GM23338 (cell line): ENCODE measurements at regions not wholly inside any gene's neighbourhood (a gene's known extent, or its start where the extent isn't known, plus 50 kb on each side); places are given as distances from the start of the nearest gene placed in this dataset.

ENCODE experiments used
- ATAC-seq: fragments of 200-7000 bp; cut with Tn5 transposase; 3 replicates; pipeline ENCODE4 v1.9.1; 2020
- DNase-seq: peaks from one replicate; pipeline ENCODE4 v3.0.0-alpha.2; 2015; ENCODE audit warnings: low spot score
- H2AFZ ChIP-seq: fragments of 200-600 bp; sonication (generic); 2 replicates; pipeline ENCODE4 v1.8.0; 2016; ENCODE audit warnings: antibody characterized with exemption, mild to moderate bottlenecking, moderate library complexity
- H3F3A ChIP-seq: fragments of 200-600 bp; sonication (generic); replicated peaks from 2 replicates; pipeline ENCODE4 v1.8.0; 2017; ENCODE audit warnings: antibody characterized with exemption, mixed run types, low read depth
- H3K27ac ChIP-seq: fragments of 200-600 bp; sonication (generic); 2 replicates; pipeline ENCODE4 v1.6.1; 2016; ENCODE audit warnings: low read depth
- H3K27me3 ChIP-seq: fragments of 200-600 bp; sonication (generic); 2 replicates; pipeline ENCODE4 v1.8.0; 2016; ENCODE audit warnings: mild to moderate bottlenecking, mixed run types, moderate library complexity; ENCODE audit not compliant: insufficient read depth
- H3K36me3 ChIP-seq: fragments of 200-600 bp; sonication (generic); 2 replicates; pipeline ENCODE4 v1.8.0; 2016; ENCODE audit warnings: mild to moderate bottlenecking; ENCODE audit not compliant: insufficient read depth
- H3K4me1 ChIP-seq: fragments of 200-600 bp; sonication (generic); 2 replicates; pipeline ENCODE4 v1.8.0; 2016; ENCODE audit warnings: mild to moderate bottlenecking, moderate library complexity; ENCODE audit not compliant: insufficient read depth
- H3K4me2 ChIP-seq: fragments of 200-600 bp; sonication (generic); 2 replicates; pipeline ENCODE4 v1.7.1; 2017; ENCODE audit warnings: mixed run types
- H3K4me3 ChIP-seq: fragments of 200-600 bp; sonication (generic); 2 replicates; pipeline ENCODE4 v1.6.1; 2016; ENCODE audit warnings: mixed run types
- H3K79me2 ChIP-seq: fragments of 200-600 bp; sonication (generic); replicated peaks from 2 replicates; pipeline ENCODE4 v1.8.0; 2017; ENCODE audit warnings: mild to moderate bottlenecking; ENCODE audit not compliant: insufficient read depth
- H3K9me2 ChIP-seq: fragments of 200-600 bp; sonication (generic); 2 replicates; pipeline ENCODE4 v1.8.0; 2017; ENCODE audit not compliant: insufficient read depth
- H4K20me1 ChIP-seq: fragments of 200-600 bp; sonication (generic); replicated peaks from 2 replicates; pipeline ENCODE4 v1.8.0; 2017; ENCODE audit warnings: mild to moderate bottlenecking; ENCODE audit not compliant: insufficient read depth
- H3K27ac Mint-ChIP-seq: 2 replicates; pipeline ENCODE4 v1.8.0; 2020; ENCODE audit warnings: inconsistent platforms, mild to moderate bottlenecking, moderate library complexity, mixed read lengths
- H3K27me3 Mint-ChIP-seq: 3 replicates; pipeline ENCODE4 v1.8.0; 2022; ENCODE audit warnings: low read depth, mild to moderate bottlenecking, moderate library complexity, mixed read lengths, inconsistent platforms; ENCODE audit not compliant: insufficient read depth, poor library complexity
- H3K36me3 Mint-ChIP-seq: 3 replicates; pipeline ENCODE4 v1.8.0; 2021; ENCODE audit warnings: low read depth, mild to moderate bottlenecking, inconsistent platforms, moderate library complexity, mixed read lengths
- H3K4me1 Mint-ChIP-seq: 3 replicates; pipeline ENCODE4 v1.8.0; 2020; ENCODE audit warnings: mild to moderate bottlenecking, inconsistent platforms, mixed read lengths
- H3K4me3 Mint-ChIP-seq: 3 replicates; pipeline ENCODE4 v1.8.0; 2021; ENCODE audit warnings: moderate library complexity, mild to moderate bottlenecking, inconsistent platforms, mixed read lengths
- H3K9me3 Mint-ChIP-seq: 3 replicates; pipeline ENCODE4 v1.8.0; 2020; ENCODE audit warnings: moderate library complexity, mild to moderate bottlenecking, inconsistent platforms, mixed read lengths
- CREB1 ChIP-seq: fragments of 250-450 bp; sonication (Bioruptor Pico); IDR thresholded peaks from 2 replicates; pipeline ENCODE4 v1.5.0; 2020; ENCODE audit warnings: low read depth, mild to moderate bottlenecking, moderate library complexity
- CTCF ChIP-seq, 2 experiments: fragments of 200-600 bp in 1 of 2; sonication (generic) in 1 of 2; conservative IDR thresholded peaks; 2 replicates each; pipeline versions ENCODE4 v1.5.1 to v1.6.1; 2016 to 2017; ENCODE audit warnings: antibody characterized with exemption in 2 of 2, low read depth in 2 of 2, mild to moderate bottlenecking in 2 of 2, moderate library complexity in 1 of 2
- EZH2 ChIP-seq: fragments of 200-600 bp; sonication (generic); IDR thresholded peaks from one replicate; pipeline ENCODE4 v1.8.0; 2017; ENCODE audit warnings: antibody characterized with exemption, mild to moderate bottlenecking, low read depth; ENCODE audit not compliant: unreplicated experiment
- EZH2phosphoT487 ChIP-seq: fragments of 200-600 bp; sonication (generic); IDR thresholded peaks from one replicate; pipeline ENCODE4 v1.8.1; 2018; ENCODE audit warnings: antibody characterized with exemption; ENCODE audit not compliant: unreplicated experiment
- JUNB ChIP-seq: IDR thresholded peaks from one replicate; pipeline ENCODE4 v1.6.1; 2016; ENCODE audit warnings: antibody characterized with exemption; ENCODE audit not compliant: unreplicated experiment
- NANOG ChIP-seq: IDR thresholded peaks from 2 replicates; pipeline ENCODE4 v1.6.1; 2016; ENCODE audit warnings: antibody characterized with exemption, borderline replicate concordance
- POLR2AphosphoS5 ChIP-seq: IDR thresholded peaks from 2 replicates; pipeline ENCODE4 v1.6.1; 2016; ENCODE audit warnings: antibody characterized with exemption, low read depth
- REST ChIP-seq: IDR thresholded peaks from one replicate; pipeline ENCODE4 v1.6.1; 2018; ENCODE audit warnings: antibody characterized with exemption; ENCODE audit not compliant: unreplicated experiment
- STAT1 ChIP-seq: IDR thresholded peaks from one replicate; pipeline ENCODE4 v1.6.1; 2016; ENCODE audit warnings: antibody characterized with exemption; ENCODE audit not compliant: unreplicated experiment
- ZNF114 ChIP-seq: fragments of 250-450 bp; sonication (Bioruptor Pico); IDR thresholded peaks from 2 replicates; pipeline ENCODE4 v1.5.0; 2020; ENCODE audit warnings: mild to moderate bottlenecking, moderate library complexity
- ZNF331 ChIP-seq: fragments of 250-450 bp; sonication (Bioruptor Pico); IDR thresholded peaks from 2 replicates; pipeline ENCODE4 v1.5.0; 2020; ENCODE audit warnings: low read depth, mild to moderate bottlenecking, moderate library complexity
- TF ChIP-seq, protein P1 (sequence below): IDR thresholded peaks from 2 replicates; pipeline ENCODE4 v1.6.1; 2016; ENCODE audit warnings: antibody characterized with exemption
- TF ChIP-seq, protein P2 (sequence below): fragments of 250-450 bp; sonication (Bioruptor Pico); IDR thresholded peaks from 2 replicates; pipeline ENCODE4 v1.5.0; 2020; ENCODE audit warnings: mild to moderate bottlenecking, moderate library complexity

GRCh38 chr10:61299156-61299555 lies 154.0 kb downstream of the TMEM26 start:
- H3K27me3 Mint-ChIP-seq = peaks cover 5% of the 10 kb centered on the region
- Histone ChIP-seq H4K20me1 (no peaks in the 10 kb centered on the region), H3F3A (no peaks in the 10 kb centered on the region), H3K79me2 (no peaks in the 10 kb centered on the region), H3K27me3 (no peaks in the 10 kb centered on the region), H3K4me3 (no peak overlapping the region), H3K36me3 (no peaks in the 10 kb centered on the region; the same call in 1 of the 2 replicates), H3K4me1 (0 out of 2 replicates have a peak, but pooled peaks cover 3% of the 10 kb centered on the region), H3K4me2 (no peak overlapping the region), H2AFZ (0 out of 2 replicates have a peak overlapping the region, but pooled peaks have one; percentile 16), H3K27ac (no peak overlapping the region), H3K9me2 (peaks cover 10% of the 10 kb centered on the region; the same call in 1 of the 2 replicates)
- H3K4me1 Mint-ChIP-seq = no peaks in the 10 kb centered on the region
- no peak for DNase-seq
- no peak overlapping the region for H3K4me3 Mint-ChIP-seq
- TF ChIP-seq CREB1 (CRISPR knock-in tag) (no peak), EZH2 (no peak), REST (no peak), JUNB (no peak), STAT1 (no peak), NANOG (no peak), ZNF331 (CRISPR knock-in tag) (no peak), CTCF (conservative IDR thresholded peaks at IDR 0.05; ENCODE audit: low read depth in 2 of 2) (no peak), ZNF114 (CRISPR knock-in tag) (no peak), POLR2AphosphoS5 (no peak), EZH2phosphoT487 (no peak)
- TF ChIP-seq, protein P1, sequence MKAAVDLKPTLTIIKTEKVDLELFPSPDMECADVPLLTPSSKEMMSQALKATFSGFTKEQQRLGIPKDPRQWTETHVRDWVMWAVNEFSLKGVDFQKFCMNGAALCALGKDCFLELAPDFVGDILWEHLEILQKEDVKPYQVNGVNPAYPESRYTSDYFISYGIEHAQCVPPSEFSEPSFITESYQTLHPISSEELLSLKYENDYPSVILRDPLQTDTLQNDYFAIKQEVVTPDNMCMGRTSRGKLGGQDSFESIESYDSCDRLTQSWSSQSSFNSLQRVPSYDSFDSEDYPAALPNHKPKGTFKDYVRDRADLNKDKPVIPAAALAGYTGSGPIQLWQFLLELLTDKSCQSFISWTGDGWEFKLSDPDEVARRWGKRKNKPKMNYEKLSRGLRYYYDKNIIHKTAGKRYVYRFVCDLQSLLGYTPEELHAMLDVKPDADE = no peak
- TF ChIP-seq, protein P2, sequence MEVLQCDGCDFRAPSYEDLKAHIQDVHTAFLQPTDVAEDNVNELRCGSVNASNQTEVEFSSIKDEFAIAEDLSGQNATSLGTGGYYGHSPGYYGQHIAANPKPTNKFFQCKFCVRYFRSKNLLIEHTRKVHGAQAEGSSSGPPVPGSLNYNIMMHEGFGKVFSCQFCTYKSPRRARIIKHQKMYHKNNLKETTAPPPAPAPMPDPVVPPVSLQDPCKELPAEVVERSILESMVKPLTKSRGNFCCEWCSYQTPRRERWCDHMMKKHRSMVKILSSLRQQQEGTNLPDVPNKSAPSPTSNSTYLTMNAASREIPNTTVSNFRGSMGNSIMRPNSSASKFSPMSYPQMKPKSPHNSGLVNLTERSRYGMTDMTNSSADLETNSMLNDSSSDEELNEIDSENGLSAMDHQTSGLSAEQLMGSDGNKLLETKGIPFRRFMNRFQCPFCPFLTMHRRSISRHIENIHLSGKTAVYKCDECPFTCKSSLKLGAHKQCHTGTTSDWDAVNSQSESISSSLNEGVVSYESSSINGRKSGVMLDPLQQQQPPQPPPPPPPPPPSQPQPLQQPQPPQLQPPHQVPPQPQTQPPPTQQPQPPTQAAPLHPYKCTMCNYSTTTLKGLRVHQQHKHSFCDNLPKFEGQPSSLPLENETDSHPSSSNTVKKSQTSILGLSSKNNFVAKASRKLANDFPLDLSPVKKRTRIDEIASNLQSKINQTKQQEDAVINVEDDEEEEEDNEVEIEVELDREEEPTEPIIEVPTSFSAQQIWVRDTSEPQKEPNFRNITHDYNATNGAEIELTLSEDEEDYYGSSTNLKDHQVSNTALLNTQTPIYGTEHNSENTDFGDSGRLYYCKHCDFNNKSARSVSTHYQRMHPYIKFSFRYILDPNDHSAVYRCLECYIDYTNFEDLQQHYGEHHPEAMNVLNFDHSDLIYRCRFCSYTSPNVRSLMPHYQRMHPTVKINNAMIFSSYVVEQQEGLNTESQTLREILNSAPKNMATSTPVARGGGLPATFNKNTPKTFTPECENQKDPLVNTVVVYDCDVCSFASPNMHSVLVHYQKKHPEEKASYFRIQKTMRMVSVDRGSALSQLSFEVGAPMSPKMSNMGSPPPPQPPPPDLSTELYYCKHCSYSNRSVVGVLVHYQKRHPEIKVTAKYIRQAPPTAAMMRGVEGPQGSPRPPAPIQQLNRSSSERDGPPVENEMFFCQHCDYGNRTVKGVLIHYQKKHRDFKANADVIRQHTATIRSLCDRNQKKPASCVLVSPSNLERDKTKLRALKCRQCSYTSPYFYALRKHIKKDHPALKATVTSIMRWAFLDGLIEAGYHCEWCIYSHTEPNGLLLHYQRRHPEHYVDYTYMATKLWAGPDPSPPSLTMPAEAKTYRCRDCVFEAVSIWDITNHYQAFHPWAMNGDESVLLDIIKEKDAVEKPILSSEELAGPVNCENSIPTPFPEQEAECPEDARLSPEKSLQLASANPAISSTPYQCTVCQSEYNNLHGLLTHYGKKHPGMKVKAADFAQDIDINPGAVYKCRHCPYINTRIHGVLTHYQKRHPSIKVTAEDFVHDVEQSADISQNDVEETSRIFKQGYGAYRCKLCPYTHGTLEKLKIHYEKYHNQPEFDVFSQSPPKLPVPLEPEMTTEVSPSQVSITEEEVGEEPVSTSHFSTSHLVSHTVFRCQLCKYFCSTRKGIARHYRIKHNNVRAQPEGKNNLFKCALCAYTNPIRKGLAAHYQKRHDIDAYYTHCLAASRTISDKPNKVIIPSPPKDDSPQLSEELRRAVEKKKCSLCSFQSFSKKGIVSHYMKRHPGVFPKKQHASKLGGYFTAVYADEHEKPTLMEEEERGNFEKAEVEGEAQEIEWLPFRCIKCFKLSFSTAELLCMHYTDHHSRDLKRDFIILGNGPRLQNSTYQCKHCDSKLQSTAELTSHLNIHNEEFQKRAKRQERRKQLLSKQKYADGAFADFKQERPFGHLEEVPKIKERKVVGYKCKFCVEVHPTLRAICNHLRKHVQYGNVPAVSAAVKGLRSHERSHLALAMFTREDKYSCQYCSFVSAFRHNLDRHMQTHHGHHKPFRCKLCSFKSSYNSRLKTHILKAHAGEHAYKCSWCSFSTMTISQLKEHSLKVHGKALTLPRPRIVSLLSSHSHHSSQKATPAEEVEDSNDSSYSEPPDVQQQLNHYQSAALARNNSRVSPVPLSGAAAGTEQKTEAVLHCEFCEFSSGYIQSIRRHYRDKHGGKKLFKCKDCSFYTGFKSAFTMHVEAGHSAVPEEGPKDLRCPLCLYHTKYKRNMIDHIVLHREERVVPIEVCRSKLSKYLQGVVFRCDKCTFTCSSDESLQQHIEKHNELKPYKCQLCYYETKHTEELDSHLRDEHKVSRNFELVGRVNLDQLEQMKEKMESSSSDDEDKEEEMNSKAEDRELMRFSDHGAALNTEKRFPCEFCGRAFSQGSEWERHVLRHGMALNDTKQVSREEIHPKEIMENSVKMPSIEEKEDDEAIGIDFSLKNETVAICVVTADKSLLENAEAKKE (CRISPR knock-in tag) = no peak
- no peak for ATAC-seq
- H3K36me3 Mint-ChIP-seq = peaks cover 6% of the 10 kb centered on the region; the same call in 2 of the 3 replicates
- H3K9me3 Mint-ChIP-seq = peaks cover 9% of the 10 kb centered on the region; the same call in 2 of the 3 replicates
- H3K27ac Mint-ChIP-seq = no peak overlapping the region
